ENCODE measurements at regions not wholly inside any gene's neighbourhood (a gene's known extent, or its start where the extent isn't known, plus 50 kb on each side); places are given as distances from the start of the nearest gene placed in this dataset.
A peak's percentile ranks its signal among the peaks of the same experiment; 100 is the strongest.

- Histone ChIP-seq H4K20me1 (ENCODE audit: insufficient read depth) (no peaks in the 10 kb centered on the region), H3K9me3 (ENCODE audit: low read depth) (no peaks in the 10 kb centered on the region), H3K27me3 (replicated peaks; ENCODE audit: insufficient read depth) (no peaks in the 10 kb centered on the region), H3K27ac (no peak overlapping the region), H3K79me2 (ENCODE audit: insufficient read depth) (no peaks in the 10 kb centered on the region), H3K9me2 (ENCODE audit: insufficient read depth) (no peaks in the 10 kb centered on the region), H3K4me1 (ENCODE audit: insufficient read depth) (peaks cover 12% of the 10 kb centered on the region; the same call in 1 of the 2 replicates), H3K4me3 (no peak overlapping the region), H2AFZ (no peak overlapping the region), H3K36me3 (ENCODE audit: low read depth) (no peaks in the 10 kb centered on the region), H3K4me2 (ENCODE audit: unreplicated experiment) (no peak overlapping the region), H3F3A (ENCODE audit: insufficient read depth) (no peaks in the 10 kb centered on the region), H3K9ac (no peak overlapping the region)
- TF ChIP-seq EZH2phosphoT487 (IDR thresholded peaks at IDR 0.05; ENCODE audit: insufficient read depth, low read depth), result no peak
- no peak for TF ChIP-seq EZH2 (IDR thresholded peaks at IDR 0.05; ENCODE audit: insufficient read depth, poor library complexity, severe bottlenecking)
- 89 to 93% methylated on average over 7 of the region's 7 CpGs for WGBS, 2 experiments (ENCODE audit: low coverage in 1 of 2, low lambda C conversion rate in 2 of 2, missing lambda C conversion rate in 2 of 2)
- in situ Hi-C loops (cut with MboI), result no loop called here
- no peak for DNase-seq
Measured at GRCh38 chr10:94214481-94214893, 148.3 kb downstream of the NOC3L start.

GRCh38 chr10:94216201-94216600 is 146.5 kb downstream of the NOC3L start:
- Histone ChIP-seq H3K4me3 (no peak overlapping the region), H3K27me3 (replicated peaks; ENCODE audit: insufficient read depth) (no peaks in the 10 kb centered on the region), H3K36me3 (ENCODE audit: low read depth) (no peaks in the 10 kb centered on the region), H3F3A (ENCODE audit: insufficient read depth) (no peaks in the 10 kb centered on the region), H3K27ac (no peak overlapping the region), H3K4me1 (ENCODE audit: insufficient read depth) (peaks cover 12% of the 10 kb centered on the region; the same call in 1 of the 2 replicates), H2AFZ (no peak overlapping the region), H3K9me3 (ENCODE audit: low read depth) (no peaks in the 10 kb centered on the region), H3K9me2 (ENCODE audit: insufficient read depth) (no peaks in the 10 kb centered on the region), H3K4me2 (ENCODE audit: unreplicated experiment) (no peak overlapping the region), H3K9ac (no peak overlapping the region), H3K79me2 (ENCODE audit: insufficient read depth) (no peaks in the 10 kb centered on the region), H4K20me1 (ENCODE audit: insufficient read depth) (no peaks in the 10 kb centered on the region)
- 93 to 96% methylated on average over 4 of the region's 4 CpGs for WGBS, 2 experiments (ENCODE audit: low coverage in 1 of 2, low lambda C conversion rate in 2 of 2, missing lambda C conversion rate in 2 of 2)
- DNase-seq, result no peak
- in situ Hi-C loops (cut with MboI), result no loop called here
- TF ChIP-seq EZH2phosphoT487 (IDR thresholded peaks at IDR 0.05; ENCODE audit: insufficient read depth, low read depth), result no peak

GRCh38 chr10:94217411-94217810 is 145.3 kb downstream of the NOC3L start:
- Histone ChIP-seq H2AFZ (no peak overlapping the region), H3K9me3 (ENCODE audit: low read depth) (no peaks in the 10 kb centered on the region), H3K4me3 (no peak overlapping the region), H4K20me1 (ENCODE audit: insufficient read depth) (no peaks in the 10 kb centered on the region), H3K27ac (no peak overlapping the region), H3K79me2 (ENCODE audit: insufficient read depth) (no peaks in the 10 kb centered on the region), H3K27me3 (replicated peaks; ENCODE audit: insufficient read depth) (no peaks in the 10 kb centered on the region), H3K9me2 (ENCODE audit: insufficient read depth) (no peaks in the 10 kb centered on the region), H3F3A (ENCODE audit: insufficient read depth) (no peaks in the 10 kb centered on the region), H3K4me1 (ENCODE audit: insufficient read depth) (peaks cover 12% of the 10 kb centered on the region; the same call in 1 of the 2 replicates), H3K36me3 (ENCODE audit: low read depth) (no peaks in the 10 kb centered on the region), H3K4me2 (ENCODE audit: unreplicated experiment) (no peak overlapping the region), H3K9ac (no peak overlapping the region)
- in situ Hi-C loops (cut with MboI), result no loop called here
- no peak for TF ChIP-seq EZH2phosphoT487 (IDR thresholded peaks at IDR 0.05; ENCODE audit: insufficient read depth, low read depth)
- TF ChIP-seq EZH2 (IDR thresholded peaks at IDR 0.05; ENCODE audit: insufficient read depth, poor library complexity, severe bottlenecking), result no peak
- DNase-seq, result peak; percentile 38

- H3K4me1 ChIP-seq (ENCODE audit: insufficient read depth), result peaks cover 7% of the 10 kb centered on the region; the same call in 1 of the 2 replicates
- no peak for TF ChIP-seq EZH2 (IDR thresholded peaks at IDR 0.05; ENCODE audit: insufficient read depth, poor library complexity, severe bottlenecking)
- no peak for TF ChIP-seq EZH2phosphoT487 (IDR thresholded peaks at IDR 0.05; ENCODE audit: insufficient read depth, low read depth)
- no peaks in the 10 kb centered on the region for H3K36me3 ChIP-seq (ENCODE audit: low read depth)
- peak; percentile 48 for DNase-seq
- H3K27me3 ChIP-seq (replicated peaks; ENCODE audit: insufficient read depth), result no peaks in the 10 kb centered on the region
- H3K9ac ChIP-seq, result no peak overlapping the region
- H3K4me3 ChIP-seq, result no peak overlapping the region
- H3K27ac ChIP-seq, result no peak overlapping the region
- no peak overlapping the region for H2AFZ ChIP-seq
- H3K79me2 ChIP-seq (ENCODE audit: insufficient read depth), result no peaks in the 10 kb centered on the region
- no peaks in the 10 kb centered on the region for H3K9me3 ChIP-seq (ENCODE audit: low read depth)
- WGBS, 2 experiments (ENCODE audit: low coverage in 1 of 2, low lambda C conversion rate in 2 of 2, missing lambda C conversion rate in 2 of 2), result 88 to 92% methylated on average over 2 of the region's 2 CpGs
- H3F3A ChIP-seq (ENCODE audit: insufficient read depth), result no peaks in the 10 kb centered on the region
- no peaks in the 10 kb centered on the region for H4K20me1 ChIP-seq (ENCODE audit: insufficient read depth)
- H3K4me2 ChIP-seq (ENCODE audit: unreplicated experiment), result peak overlapping the region; percentile 39
- no peaks in the 10 kb centered on the region for H3K9me2 ChIP-seq (ENCODE audit: insufficient read depth)
- in situ Hi-C loops (cut with MboI), result no loop called here
Measured at GRCh38 chr10:94218493-94219183, 144.1 kb downstream of the NOC3L start.

Data from GM23248 (cell line).